CD4-positive, alpha-beta T cell treated with Interleukin-4 for 4 hours (primary cell): ENCODE measurements at regions not wholly inside any gene's neighbourhood (a gene's known extent, or its start where the extent isn't known, plus 50 kb on each side); places are given as distances from the start of the nearest gene placed in this dataset.

Experiments used
- DNase-seq: peaks from one replicate; pipeline ENCODE4 v3.0.0-alpha.2; 2020

- no peak for DNase-seq
Observed at GRCh38 chrX:147699061-147699460, 212.7 kb upstream of the FMR1 start.

DNA sequence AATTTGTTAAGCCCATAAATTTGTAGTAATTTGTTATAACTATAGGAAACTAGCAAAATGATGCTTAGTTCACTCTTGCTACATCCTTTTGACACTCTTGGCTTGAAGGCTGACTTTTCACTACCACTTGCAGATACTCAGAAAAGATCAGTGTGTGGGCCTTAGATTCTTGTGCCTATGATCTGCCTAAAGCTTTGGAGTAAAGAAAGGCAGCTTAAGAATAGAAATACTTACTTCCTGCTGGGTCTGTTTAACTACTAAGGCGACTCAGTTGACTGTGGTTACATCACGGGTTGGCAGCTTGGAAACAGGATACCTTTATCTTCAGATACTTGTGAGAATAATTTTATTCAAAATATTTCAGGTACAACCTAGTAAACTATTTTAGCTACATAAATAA, 201.4 kb upstream of the FMR1 start:
- DNase-seq: no peak

- DNase-seq: no peak
Observed at GRCh38 chrX:147733369-147733768, 178.3 kb upstream of the FMR1 start.

DNA sequence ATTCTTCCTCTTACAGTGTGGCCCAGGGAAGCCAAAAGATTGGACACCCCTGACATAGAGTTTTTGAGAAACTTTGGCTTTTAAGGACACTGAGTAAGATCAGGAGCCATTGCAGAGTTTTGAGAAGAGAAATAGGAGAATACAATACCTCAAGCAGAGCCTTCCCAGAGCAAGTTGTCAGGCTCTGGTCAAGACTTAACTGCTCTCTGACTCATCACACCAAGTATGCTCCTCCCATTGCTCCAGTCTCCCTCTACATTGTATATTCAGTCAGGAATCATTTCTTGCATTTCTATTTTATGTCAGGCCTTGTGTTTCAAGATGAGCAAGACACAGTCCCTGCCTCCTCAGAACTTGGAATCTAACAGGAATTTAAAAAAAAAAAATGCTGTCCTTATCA, 176.4 kb upstream of the FMR1 start:
- no peak for DNase-seq

- no peak for DNase-seq
Observed at GRCh38 chrX:147736045-147736444, 175.7 kb upstream of the FMR1 start.

GRCh38 chrX:147737690-147738089, 174.0 kb upstream of the FMR1 start:
- DNase-seq: no peak

GRCh38 chrX:147738265-147738664, 173.5 kb upstream of the FMR1 start:
- DNase-seq: no peak

DNA sequence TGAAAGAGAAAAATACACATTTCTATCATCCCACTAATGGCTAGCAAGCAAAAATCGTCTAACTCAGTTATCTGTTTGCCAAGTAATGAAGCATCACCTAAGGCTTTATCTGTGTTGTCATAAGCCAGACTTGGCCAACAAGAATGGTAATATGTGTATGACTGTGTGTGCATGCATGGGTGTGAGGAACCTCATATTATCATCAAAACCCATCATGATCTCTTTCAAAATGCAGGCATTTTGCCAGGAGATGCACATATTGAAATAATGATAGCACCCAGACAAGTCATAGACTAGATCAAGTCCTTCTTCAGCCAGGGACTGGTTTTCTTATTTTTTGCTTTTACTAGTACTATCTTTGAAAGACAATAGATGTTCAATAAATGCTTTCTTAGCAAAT, 172.5 kb upstream of the FMR1 start:
- DNase-seq: no peak

DNA sequence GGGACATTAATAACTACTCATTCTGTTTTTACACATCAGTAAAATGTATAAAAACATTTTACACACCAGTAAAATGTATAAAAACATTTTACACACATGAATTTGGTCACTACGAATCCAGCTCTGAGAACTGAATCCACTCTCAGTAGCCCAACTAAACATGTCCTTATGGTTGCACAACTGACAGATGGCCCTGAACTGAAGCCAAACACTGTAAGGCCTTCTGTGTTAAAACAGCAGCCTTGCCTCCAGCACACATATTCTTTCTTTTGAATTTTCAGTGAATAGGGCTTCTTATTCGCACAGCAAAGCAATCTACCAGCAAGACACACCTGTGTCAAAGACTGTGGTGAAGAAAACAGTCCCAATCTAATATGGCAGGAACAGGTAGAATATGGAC, 169.9 kb upstream of the FMR1 start:
- DNase-seq: no peak

DNA sequence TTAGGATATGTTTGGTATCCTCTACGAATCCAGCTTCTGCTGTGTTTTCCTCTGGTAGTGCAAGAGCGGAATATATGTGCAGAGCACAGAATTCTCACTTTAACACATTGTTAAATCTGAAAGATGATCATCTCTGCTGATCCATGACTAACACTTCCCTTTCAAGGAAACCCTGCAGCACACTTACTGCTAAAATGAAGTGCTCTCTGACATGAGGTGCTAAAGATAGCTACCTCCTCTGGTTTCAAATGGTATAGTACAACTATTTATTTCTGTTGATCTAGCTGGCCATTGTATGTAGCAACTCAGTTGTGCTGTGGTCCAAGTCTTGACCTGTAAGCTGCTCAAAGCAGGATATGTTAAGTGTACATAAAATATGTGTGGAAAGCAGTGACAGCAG, 162.4 kb upstream of the FMR1 start:
- DNase-seq: no peak

- no peak for DNase-seq
Observed at GRCh38 chrX:147757750-147758149, 154.0 kb upstream of the FMR1 start.

DNA sequence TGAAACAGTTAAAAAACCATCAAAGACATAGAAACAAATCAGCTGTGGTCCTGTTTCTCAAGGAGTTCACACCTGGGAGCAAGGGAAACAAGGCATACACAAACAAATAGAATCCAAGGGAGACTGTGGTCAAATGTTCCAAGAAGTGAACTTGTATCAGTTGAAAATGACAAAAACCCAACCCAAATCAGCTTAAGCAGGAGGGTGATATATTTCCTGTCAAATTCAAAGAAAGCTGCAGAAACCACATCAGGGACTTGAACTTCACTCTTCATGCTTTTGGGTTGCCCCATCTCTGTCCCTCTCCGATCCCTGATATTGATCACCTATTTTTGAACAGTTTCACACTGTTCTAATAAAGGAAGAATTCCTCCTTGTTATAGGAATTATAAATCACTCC, 148.6 kb upstream of the FMR1 start:
- peak; percentile 0 for DNase-seq

- no peak for DNase-seq
Observed at GRCh38 chrX:147764868-147765267, 146.9 kb upstream of the FMR1 start.

DNA sequence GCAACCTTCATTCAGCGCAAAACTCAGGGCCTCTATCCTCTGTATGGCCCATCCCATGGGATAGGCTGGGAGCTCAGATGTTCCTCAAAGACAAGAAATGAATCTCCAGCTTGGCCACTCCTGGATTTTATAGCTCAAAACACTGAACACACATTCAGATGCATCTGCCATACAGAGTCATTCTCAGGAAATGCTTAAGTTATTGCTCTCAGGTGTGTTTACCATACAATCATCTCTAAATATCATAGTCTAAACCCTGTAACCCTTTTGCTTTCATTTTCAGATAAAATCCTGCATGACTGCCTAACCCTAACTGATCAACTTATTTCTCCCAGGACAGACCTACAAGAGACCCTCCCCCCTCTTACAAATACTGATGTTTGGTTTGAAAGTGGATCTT, 140.9 kb upstream of the FMR1 start:
- DNase-seq: no peak

DNA sequence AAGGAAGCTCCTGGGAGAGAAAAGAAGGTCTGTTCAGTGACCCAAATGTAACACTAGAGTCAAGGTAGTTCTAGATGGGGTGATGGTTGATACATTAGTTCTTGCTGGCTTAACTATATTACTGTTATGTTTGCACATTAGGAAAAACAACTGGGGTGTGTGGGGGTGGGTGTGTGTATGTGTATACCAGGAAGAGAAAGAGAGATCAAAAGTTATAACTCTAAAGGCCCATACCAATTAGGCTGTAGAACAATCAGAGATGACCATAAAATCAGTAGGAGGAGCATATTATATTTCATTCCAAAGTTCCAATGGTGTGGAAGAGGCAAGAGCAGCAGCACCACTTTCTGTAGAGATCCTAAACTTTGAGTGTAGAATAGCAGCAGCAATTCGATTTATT, 134.7 kb upstream of the FMR1 start:
- DNase-seq: no peak

DNA sequence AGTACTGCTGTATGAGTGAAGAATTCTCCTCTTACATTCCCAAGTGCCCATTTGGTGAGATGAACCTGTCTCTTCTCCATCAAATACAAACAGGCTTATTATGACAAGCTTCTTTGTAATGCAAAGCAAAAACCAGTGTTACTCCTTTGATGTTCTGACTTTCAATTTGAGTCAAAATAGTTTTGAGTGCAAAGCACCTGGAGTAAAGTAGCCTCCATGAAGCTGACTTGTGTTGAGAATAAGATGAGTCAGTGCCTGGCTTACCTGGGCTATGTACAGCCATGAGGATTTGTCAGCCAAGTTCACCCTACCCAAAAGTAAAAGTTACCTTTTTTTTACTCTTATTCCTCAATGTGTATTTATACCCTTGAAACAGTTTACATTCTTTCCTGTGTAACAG, 132.5 kb upstream of the FMR1 start:
- no peak for DNase-seq

- no peak for DNase-seq
Observed at GRCh38 chrX:147781844-147782243, 129.9 kb upstream of the FMR1 start.

DNA sequence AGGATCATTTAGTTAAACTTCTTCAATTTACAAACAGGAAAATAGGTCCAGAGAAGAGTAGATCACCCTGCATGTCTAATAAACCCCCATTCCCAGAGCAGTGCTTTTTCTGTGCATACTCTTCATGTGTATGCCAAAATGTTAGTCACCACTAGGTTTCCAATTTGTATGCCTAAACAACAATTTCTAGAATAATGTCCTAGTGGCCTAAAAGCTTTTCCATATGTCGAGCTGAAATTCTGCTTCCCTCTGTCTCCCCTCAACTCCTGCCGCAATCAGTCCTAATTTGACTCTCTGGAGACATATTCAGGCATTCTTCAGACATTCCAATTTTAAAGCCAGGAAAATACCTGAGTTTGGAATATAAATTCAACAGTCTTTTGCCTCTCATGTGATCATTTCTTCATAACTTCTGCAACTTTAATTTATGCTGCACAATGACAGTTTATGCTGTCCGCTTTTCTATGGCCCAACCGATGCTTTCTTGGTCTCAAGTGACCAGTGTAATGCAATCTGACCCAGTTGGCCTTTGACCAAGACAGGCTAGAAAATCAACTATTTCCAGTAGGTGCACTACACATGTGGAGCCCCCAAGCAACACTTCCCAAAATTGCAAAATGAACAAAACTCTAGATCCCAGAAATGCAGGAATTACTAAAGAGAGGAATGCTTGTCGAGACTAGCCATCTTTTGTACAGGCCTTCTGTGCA, 122.9 kb upstream of the FMR1 start:
- DNase-seq: no peak

- DNase-seq: no peak
Observed at GRCh38 chrX:147800663-147801062, 111.1 kb upstream of the FMR1 start.

DNA sequence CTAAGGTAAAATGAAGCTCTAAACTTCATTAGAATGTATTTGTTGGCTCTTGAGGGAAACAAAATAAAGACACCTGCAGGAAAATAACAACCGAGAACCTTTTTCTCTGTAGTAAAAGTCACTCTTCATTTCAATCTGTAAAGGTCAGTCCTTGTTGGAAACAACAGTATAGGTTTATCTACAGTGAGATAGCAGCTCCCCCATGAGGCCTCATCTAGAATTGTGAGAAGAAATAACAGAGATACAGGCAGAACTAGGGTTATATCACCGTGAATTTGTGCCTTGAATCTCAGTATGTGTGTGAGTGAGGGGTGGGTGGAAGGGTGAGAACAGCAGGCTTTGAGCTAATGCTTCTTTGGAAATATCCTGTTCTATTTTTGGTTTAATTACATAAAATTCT, 107.8 kb upstream of the FMR1 start:
- DNase-seq: no peak

GRCh38 chrX:147811803-147812202, 99.9 kb upstream of the FMR1 start:
- no peak for DNase-seq

- no peak for DNase-seq
Observed at GRCh38 chrX:147827070-147827469, 84.6 kb upstream of the FMR1 start.

GRCh38 chrX:147828719-147829118, 83.0 kb upstream of the FMR1 start:
- no peak for DNase-seq

DNA sequence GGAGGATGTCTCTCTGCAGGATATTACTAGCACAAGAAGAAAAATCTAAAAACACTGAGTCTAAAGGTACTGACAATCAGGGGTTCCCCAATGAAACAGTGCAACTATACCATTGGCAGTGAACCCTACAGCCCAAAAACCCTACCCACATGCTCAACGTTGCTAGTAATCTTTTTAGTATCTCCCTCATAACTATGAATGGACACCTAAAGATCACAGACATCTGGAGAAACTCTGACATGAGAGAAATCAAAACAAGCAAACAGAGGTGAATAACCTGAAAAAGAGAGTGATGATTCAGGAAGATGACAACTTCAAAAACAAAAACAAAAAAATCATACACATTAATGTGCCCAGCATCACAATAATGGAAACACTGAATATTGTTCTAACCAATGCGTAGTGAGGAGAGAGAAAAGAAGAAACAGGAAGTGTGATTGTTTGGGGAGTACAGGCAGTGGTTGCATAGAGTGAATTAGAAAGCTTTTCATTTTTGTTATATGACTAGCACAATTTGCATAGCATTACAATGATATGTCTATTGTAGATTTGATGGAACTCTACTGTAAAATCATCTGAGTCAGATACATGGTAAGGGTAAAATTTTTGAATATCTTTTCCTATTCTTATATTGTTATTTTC, 78.9 kb upstream of the FMR1 start:
- DNase-seq: no peak

DNA sequence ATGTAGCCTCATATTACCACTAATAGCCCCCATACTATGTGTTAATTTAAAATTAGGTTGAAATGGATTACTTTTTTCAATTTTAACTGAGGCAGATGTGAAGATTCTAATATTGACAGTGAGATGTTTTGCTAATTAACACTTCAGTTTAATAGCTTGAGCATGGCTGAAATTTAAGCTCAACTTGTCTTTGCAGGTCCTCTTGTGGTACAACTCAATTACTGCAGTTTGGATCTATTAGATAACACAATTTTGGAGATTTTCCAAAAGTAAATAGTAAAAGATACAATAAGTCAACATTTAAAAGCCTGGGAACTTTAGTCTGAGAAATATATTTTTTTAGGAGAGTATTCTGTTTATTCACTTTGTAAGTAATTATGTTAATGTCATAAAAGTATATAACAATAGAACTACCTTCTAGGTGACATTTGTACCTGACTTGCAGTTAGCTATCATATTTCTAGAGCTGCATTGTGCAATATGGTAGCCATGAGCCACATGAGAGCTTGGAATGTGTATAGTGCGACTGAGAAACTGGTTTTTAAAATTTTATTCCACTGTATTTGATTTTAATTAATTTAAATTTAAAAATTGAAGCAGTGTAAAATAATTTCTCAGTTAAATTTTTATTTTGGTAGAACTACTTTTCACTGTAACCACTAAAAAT, 73.1 kb upstream of the FMR1 start:
- no peak for DNase-seq
